ENCODE measurements at regions not wholly inside any gene's neighbourhood (a gene's known extent, or its start where the extent isn't known, plus 50 kb on each side); places are given as distances from the start of the nearest gene placed in this dataset.

- no peak for TF ChIP-seq CTCF (IDR thresholded peaks at IDR 0.05)
- no peak for ATAC-seq (ENCODE audit: low FRiP score)
- DNase-seq (ENCODE audit: low spot score) = no peak
These were observed 174.8 kb downstream of the PHETA1 start for GRCh38 chr12:111193977-111194702.

- no peak for ATAC-seq (ENCODE audit: low FRiP score)
- DNase-seq (ENCODE audit: low spot score) = no peak
- no peak for TF ChIP-seq CTCF (IDR thresholded peaks at IDR 0.05)
These were observed 175.4 kb downstream of the PHETA1 start for GRCh38 chr12:111193496-111193895.

- DNase-seq (ENCODE audit: low spot score) (no peak), ATAC-seq (ENCODE audit: low FRiP score) (no peak)
- TF ChIP-seq CTCF (IDR thresholded peaks at IDR 0.05) = no peak
These were observed 175.8 kb downstream of the PHETA1 start for GRCh38 chr12:111193067-111193466.

GRCh38 chr12:111192647-111193046, 176.2 kb downstream of the PHETA1 start:
- no peak for DNase-seq (ENCODE audit: low spot score)
- ATAC-seq (ENCODE audit: low FRiP score) = no peak

GRCh38 chr12:111190741-111191526, 178.0 kb downstream of the PHETA1 start:
- DNase-seq (ENCODE audit: low spot score) = no peak
- TF ChIP-seq CTCF (IDR thresholded peaks at IDR 0.05) = no peak

More at GRCh38 chr12:111192647-111193046, 176.2 kb downstream of the PHETA1 start:
- TF ChIP-seq CTCF (IDR thresholded peaks at IDR 0.05) = no peak

GRCh38 chr12:111189792-111190191, 179.1 kb downstream of the PHETA1 start:
- ATAC-seq (ENCODE audit: low FRiP score) (no peak), DNase-seq (ENCODE audit: low spot score) (no peak)
- no peak for TF ChIP-seq CTCF (IDR thresholded peaks at IDR 0.05)

More at GRCh38 chr12:111190741-111191526, 178.0 kb downstream of the PHETA1 start:
- ATAC-seq (ENCODE audit: low FRiP score) = no peak

Measured in omental fat pad (tissue), 3 donors.